SK-N-SH (cell line): ENCODE measurements at regions not wholly inside any gene's neighbourhood (a gene's known extent, or its start where the extent isn't known, plus 50 kb on each side); places are given as distances from the start of the nearest gene placed in this dataset.

Experiments used
- CHD2 ChIP-seq: fragments of 150-350 bp; IDR thresholded peaks from 2 replicates; pipeline ENCODE4 v1.6.1; 2018; ENCODE audit warnings: low read length; ENCODE audit not compliant: partially characterized antibody
- CTCF ChIP-seq: fragments of 200-600 bp; sonication (generic); IDR thresholded peaks from 2 replicates; pipeline ENCODE4 v1.6.1; 2017; ENCODE audit warnings: antibody characterized with exemption, mild to moderate bottlenecking, moderate library complexity
- EZH2phosphoT487 ChIP-seq: fragments of 200-600 bp; sonication (generic); IDR thresholded peaks from 2 replicates; pipeline ENCODE4 v1.6.1; 2017; ENCODE audit warnings: low read depth, mixed run types, mild to moderate bottlenecking, antibody characterized with exemption, moderate library complexity, borderline replicate concordance
- FOXJ3 ChIP-seq: sonication (generic); formaldehyde crosslinking; IDR thresholded peaks from 2 replicates; pipeline ENCODE4 v1.5.1; 2020; ENCODE audit warnings: mild to moderate bottlenecking, missing genetic modification reagents
- POLR2AphosphoS5 ChIP-seq: IDR thresholded peaks from 2 replicates; pipeline ENCODE4 v1.6.1; 2012; ENCODE audit warnings: low read depth, low read length
- REST ChIP-seq: IDR thresholded peaks from 2 replicates; pipeline ENCODE4 v1.6.1; 2012; ENCODE audit warnings: mild to moderate bottlenecking, low read depth, low read length, moderate library complexity
- SMC3 ChIP-seq: IDR thresholded peaks from 2 replicates; pipeline ENCODE4 v1.6.1; 2012; ENCODE audit warnings: low read depth, low read length, improper control_type of control experiment
- USF2 ChIP-seq: fragments of 150-350 bp; IDR thresholded peaks from 2 replicates; pipeline ENCODE4 v1.6.1; 2017; ENCODE audit warnings: antibody characterized with exemption, low read length, low read depth, borderline replicate concordance

GRCh38 chr5:159582756-159583541, 252.7 kb upstream of the IL12B start:
- no peak for TF ChIP-seq POLR2AphosphoS5
- TF ChIP-seq CTCF, result no peak
- TF ChIP-seq FOXJ3 (CRISPR knock-in tag), result no peak
- no peak for TF ChIP-seq USF2
- TF ChIP-seq CHD2, result no peak
- TF ChIP-seq EZH2phosphoT487, result no peak
- TF ChIP-seq SMC3, result no peak
- TF ChIP-seq REST, result no peak
